Skeletal muscle tissue (tissue), 3 donors: ENCODE measurements at regions not wholly inside any gene's neighbourhood (a gene's known extent, or its start where the extent isn't known, plus 50 kb on each side); places are given as distances from the start of the nearest gene placed in this dataset.

Source experiments
- H3K27ac ChIP-seq: one replicate; pipeline ENCODE4 v1.7.0; 2013; ENCODE audit warnings: mild to moderate bottlenecking, low read depth, low read length, inconsistent platforms
- H3K27me3 ChIP-seq, 3 donors: one replicate each; pipeline ENCODE4 v1.7.0; 2013; ENCODE audit warnings: low read length in 3 of 3; ENCODE audit not compliant: control insufficient read depth in 3 of 3, insufficient read depth in 3 of 3
- H3K36me3 ChIP-seq, 3 donors: one replicate each; pipeline ENCODE4 v1.7.0; 2013; ENCODE audit warnings: low read length in 3 of 3; ENCODE audit not compliant: control insufficient read depth in 3 of 3, insufficient read depth in 3 of 3
- H3K4me1 ChIP-seq, 3 donors: one replicate each; pipeline ENCODE4 v1.7.0; 2013; ENCODE audit warnings: low read length in 3 of 3, mild to moderate bottlenecking in 3 of 3; ENCODE audit not compliant: control insufficient read depth in 3 of 3, insufficient read depth in 3 of 3
- H3K4me3 ChIP-seq, 3 donors: one replicate each; pipeline ENCODE4 v1.7.0; 2013; ENCODE audit warnings: low read length in 3 of 3
- H3K9ac ChIP-seq, 3 donors: one replicate each; pipeline ENCODE4 v1.7.0; 2013; ENCODE audit warnings: low read length in 3 of 3, mild to moderate bottlenecking in 3 of 3, moderate library complexity in 2 of 3, low read depth in 1 of 3
- H3K9me3 ChIP-seq, 3 donors: one replicate each; pipeline ENCODE4 v1.7.0; 2013; ENCODE audit warnings: low read length in 3 of 3; ENCODE audit not compliant: control insufficient read depth in 3 of 3
- donor health status: Osteomylitis.

DNA sequence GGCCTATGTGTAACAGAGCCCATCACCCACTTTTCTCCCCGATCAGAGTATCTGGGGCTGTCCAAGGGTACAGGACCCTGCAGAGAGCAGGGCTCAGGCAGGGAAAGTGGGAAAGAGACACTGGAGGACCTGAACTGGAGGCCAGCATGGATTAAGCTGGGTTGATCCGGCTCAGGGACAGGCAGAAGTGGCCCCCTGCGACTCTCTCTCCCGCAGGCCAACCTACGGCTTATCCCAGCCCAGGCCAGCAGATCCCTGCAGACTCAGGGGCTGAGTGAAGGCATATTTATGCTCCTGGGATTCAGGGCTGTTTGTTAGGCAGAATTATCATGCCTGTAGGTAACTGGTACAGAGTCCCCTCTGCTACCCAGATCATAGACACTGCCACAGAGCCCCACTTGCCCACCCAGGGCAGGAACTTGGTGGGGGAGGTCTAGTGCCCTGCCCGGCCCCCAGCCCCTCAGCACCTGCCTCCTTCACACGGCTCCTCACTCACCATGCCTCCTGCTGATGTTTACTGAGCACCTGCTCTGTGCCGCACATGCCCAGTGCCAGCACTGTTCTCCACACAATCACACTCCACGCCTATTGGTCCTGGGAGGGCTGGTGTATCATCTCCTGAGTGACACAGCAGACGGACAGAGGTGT, 87.3 kb downstream of the ADRA2C start:
- Histone ChIP-seq H3K9ac (no peak overlapping the region), H3K36me3 (no peaks in the 10 kb centered on the region), H3K9me3 (peaks cover 3 to 7% (median 5%) of the 10 kb centered on the region in 3 donors), H3K4me1 (no peaks in the 10 kb centered on the region), H3K4me3 (no peak overlapping the region), H3K27me3 (peaks cover 43 to 55% (median 47%) of the 10 kb centered on the region in 3 donors), H3K27ac (no peak overlapping the region)

DNA sequence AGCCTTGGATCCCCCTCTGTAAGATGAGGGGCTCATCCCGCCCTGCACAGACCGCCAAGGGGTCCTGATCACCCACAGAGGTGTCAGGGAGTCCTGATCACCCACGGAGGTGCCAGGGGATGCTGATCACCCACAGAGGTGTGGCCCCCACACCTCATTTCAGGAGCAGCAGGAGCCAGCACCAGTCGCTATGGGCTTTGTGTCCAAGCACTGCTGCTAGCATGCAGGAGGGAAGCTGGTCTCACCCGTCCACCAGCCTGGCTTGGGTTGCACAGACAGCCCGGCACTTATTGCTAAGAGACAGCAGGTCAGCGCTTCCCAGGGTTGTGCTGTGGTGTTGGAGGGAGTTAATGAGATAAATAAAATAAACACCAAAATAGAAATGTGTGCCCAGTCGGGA, 88.5 kb downstream of the ADRA2C start:
- peaks cover 55 to 64% (median 57%) of the 10 kb centered on the region in 3 donors for H3K27me3 ChIP-seq
- H3K4me3 ChIP-seq: no peak overlapping the region
- H3K36me3 ChIP-seq: no peaks in the 10 kb centered on the region
- H3K9ac ChIP-seq: no peak overlapping the region
- no peak overlapping the region for H3K27ac ChIP-seq
- H3K4me1 ChIP-seq: no peaks in the 10 kb centered on the region
- peaks cover 3 to 7% (median 3%) of the 10 kb centered on the region in 3 donors for H3K9me3 ChIP-seq

DNA sequence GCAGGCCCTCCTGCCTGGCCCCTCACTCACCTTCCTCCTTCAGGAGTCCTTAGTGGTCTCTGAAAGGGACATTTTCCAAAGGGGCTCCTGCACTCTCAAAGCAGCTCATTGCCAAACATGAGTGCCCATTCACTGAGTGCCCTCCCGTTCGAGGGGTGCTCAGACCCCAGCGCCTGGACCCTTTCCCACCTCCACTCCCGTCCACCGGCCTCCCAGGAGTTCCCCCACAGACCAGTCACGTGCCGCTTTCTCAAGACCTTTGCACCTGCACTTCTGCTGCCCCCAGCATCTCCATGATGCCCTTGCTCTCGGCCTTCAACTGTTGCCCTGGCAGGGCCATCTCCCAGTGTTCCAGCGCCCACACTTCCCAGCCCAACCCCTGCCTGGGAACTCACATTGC, 89.5 kb downstream of the ADRA2C start:
- H3K4me3 ChIP-seq: no peak overlapping the region
- H3K27ac ChIP-seq: no peak overlapping the region
- no peaks in the 10 kb centered on the region for H3K36me3 ChIP-seq
- no peaks in the 10 kb centered on the region for H3K9me3 ChIP-seq
- peaks cover 62 to 74% (median 65%) of the 10 kb centered on the region in 3 donors for H3K27me3 ChIP-seq
- H3K9ac ChIP-seq: no peak overlapping the region
- H3K4me1 ChIP-seq: no peaks in the 10 kb centered on the region

DNA sequence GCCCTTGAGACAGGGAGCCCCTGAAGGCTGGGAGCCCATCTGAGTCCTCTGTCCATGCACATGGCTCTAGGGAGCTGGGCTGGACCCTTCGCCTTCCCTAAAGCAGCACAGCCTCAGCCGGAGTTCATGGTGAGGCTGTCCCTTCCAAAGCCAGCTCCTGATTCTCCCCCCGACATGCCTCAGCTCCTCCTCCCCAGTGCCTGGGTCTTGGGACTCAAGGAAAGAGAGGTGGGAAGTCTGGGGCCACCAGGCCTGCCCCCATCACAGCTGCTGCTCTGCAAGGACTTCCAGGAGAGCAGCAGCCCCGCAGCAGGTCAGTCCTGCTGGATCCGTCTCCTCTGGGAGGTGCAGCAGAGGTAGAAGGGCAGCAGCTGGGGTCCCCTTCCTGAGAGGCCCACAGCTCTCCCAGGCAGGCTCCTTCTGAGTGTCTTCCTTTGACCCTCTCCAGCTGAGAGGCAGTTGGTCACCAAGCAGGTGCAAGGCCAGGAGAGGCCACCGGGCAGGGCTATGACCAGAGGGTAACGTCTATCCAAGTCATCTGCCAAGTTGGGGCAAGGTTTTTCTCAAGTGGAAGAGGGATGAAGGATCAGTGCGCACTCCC, 90.5 kb downstream of the ADRA2C start:
- Histone ChIP-seq H3K4me1 (no peaks in the 10 kb centered on the region), H3K36me3 (no peaks in the 10 kb centered on the region), H3K27me3 (peaks cover 69 to 77% (median 72%) of the 10 kb centered on the region in 3 donors), H3K4me3 (no peak overlapping the region), H3K9me3 (no peaks in the 10 kb centered on the region), H3K9ac (no peak overlapping the region), H3K27ac (no peak overlapping the region)

DNA sequence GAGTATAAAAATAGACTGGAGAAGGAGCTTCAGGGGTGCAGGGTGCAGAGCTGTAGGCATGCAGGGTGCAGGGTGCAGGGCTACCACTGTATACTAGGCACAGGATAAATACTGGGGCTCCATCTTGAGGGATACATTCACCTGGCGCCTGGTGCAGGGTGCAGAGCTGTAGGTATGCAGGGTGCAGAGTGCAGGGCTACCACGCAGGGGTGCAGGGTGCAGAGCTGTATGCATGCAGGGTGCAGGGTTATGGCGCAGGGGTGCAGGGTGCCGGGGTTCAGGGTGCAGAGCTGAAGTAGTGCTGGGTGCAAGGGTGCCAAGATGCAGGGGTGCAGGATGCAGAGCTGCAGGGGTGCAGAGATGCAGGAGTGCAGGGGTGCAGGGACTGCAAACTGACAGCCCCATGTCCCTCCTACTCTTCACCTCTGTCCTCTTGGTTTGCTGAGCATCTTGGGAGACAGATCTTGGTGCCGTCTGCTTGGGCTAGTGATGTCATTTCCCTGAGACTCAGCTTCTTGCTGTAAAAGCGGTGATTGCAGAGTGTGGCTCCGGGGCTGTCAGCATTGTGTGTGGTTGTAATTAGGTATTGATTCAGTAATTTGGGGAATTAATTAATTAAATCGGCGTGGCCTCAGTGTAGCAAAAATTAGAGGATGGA, 91.2 kb downstream of the ADRA2C start:
- H3K9me3 ChIP-seq: no peaks in the 10 kb centered on the region
- no peaks in the 10 kb centered on the region for H3K4me1 ChIP-seq
- peaks cover 72 to 81% (median 76%) of the 10 kb centered on the region in 3 donors for H3K27me3 ChIP-seq
- no peak overlapping the region for H3K4me3 ChIP-seq
- no peaks in the 10 kb centered on the region for H3K36me3 ChIP-seq
- no peak overlapping the region for H3K27ac ChIP-seq
- H3K9ac ChIP-seq: no peak overlapping the region

DNA sequence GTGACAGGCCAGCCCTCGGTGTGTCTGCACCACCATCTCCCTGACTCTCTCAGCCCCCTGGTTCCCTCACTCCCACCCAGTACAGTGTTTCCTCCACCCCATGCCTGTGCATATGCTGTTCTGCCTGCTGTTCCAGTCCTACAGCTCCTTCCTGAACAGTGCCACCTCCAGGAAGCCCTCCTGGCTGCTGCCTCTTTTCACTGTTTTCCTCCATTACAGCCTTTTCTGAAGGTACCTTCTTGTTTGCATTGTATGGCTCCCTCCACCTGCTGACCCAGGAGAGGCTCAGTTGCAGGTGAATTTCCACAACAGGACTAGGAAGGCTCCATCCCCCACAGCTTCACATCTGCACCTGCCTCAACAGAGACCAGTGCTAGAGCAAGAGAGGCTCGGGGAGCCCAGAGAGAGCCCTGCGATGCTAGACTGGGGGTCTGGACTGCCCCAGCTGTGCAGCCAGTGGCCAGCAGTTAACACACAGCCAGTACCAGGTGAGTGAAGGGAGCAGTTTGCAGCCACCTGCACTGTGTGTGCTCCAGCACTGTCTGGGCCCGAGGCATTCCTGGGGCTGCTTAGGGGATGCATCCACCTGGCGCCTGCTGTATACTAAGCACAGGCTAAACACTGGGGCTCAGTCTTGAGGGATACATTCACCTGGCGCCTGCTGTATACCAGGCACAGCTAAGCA, 92.0 kb downstream of the ADRA2C start:
- H3K36me3 ChIP-seq: no peaks in the 10 kb centered on the region
- H3K9ac ChIP-seq: no peak overlapping the region
- peaks cover 76 to 84% (median 81%) of the 10 kb centered on the region in 3 donors for H3K27me3 ChIP-seq
- H3K4me3 ChIP-seq: no peak overlapping the region
- no peaks in the 10 kb centered on the region for H3K9me3 ChIP-seq
- peaks cover 0 to under 1% (median 0%) of the 10 kb centered on the region in 3 donors for H3K4me1 ChIP-seq
- H3K27ac ChIP-seq: no peak overlapping the region

DNA sequence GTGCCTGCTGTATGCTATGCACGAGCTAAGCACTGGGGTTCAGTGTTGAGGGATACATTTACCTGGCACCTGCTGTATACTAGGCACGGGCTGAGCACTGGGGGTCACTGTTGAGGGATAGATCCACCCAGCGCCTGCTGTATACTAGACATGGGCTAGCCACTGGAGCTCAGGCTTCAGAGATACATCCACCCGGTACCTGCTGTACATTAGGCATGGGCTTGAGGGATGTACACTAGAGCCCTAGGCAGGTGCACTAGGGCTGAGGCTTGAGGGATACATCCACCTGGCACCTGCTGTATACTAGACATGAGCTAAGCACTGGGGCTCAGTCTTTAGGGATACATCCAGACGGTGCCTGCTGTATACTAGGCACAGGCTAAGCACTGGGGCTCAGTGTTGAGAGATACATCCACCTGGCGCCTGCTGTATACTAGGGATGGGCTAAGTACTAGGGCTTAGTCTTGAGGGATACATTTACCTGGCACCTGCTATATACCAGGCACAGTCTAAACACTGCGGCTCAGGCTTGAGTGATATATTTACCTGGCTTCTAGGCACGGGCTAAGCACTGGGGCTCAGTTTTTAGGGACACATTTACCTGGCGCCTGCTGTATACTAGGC, 92.7 kb downstream of the ADRA2C start:
- H3K4me3 ChIP-seq: no peak overlapping the region
- H3K9ac ChIP-seq: no peak overlapping the region
- H3K36me3 ChIP-seq: no peaks in the 10 kb centered on the region
- peaks cover 76 to 84% (median 80%) of the 10 kb centered on the region in 3 donors for H3K27me3 ChIP-seq
- peaks cover 0 to 3% (median 0%) of the 10 kb centered on the region in 3 donors for H3K4me1 ChIP-seq
- no peak overlapping the region for H3K27ac ChIP-seq
- no peaks in the 10 kb centered on the region for H3K9me3 ChIP-seq

DNA sequence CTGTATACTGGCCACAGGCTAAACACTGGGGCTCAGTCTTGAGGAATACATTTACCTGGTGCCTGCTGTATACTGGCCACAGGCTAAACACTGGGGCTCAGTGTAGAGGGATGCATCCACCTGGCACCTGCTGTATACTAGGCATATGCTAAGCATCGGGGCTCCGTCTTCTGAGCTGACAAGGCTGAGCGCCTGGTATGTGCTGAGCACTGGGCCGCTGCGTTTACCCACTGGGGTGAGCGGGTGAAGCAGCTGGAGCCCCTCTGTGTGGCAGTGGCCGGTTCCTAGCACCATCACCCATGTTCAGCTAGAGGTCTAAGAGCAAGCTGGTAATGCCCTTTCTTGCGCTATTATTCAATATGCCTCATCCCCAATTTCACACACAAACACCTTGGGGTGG, 93.4 kb downstream of the ADRA2C start:
- Histone ChIP-seq H3K36me3 (no peaks in the 10 kb centered on the region), H3K9ac (no peak overlapping the region), H3K4me1 (peaks cover 0 to 3% (median 0%) of the 10 kb centered on the region in 3 donors), H3K27ac (no peak overlapping the region), H3K4me3 (no peak overlapping the region), H3K9me3 (no peaks in the 10 kb centered on the region), H3K27me3 (peaks cover 77 to 84% (median 82%) of the 10 kb centered on the region in 3 donors)

DNA sequence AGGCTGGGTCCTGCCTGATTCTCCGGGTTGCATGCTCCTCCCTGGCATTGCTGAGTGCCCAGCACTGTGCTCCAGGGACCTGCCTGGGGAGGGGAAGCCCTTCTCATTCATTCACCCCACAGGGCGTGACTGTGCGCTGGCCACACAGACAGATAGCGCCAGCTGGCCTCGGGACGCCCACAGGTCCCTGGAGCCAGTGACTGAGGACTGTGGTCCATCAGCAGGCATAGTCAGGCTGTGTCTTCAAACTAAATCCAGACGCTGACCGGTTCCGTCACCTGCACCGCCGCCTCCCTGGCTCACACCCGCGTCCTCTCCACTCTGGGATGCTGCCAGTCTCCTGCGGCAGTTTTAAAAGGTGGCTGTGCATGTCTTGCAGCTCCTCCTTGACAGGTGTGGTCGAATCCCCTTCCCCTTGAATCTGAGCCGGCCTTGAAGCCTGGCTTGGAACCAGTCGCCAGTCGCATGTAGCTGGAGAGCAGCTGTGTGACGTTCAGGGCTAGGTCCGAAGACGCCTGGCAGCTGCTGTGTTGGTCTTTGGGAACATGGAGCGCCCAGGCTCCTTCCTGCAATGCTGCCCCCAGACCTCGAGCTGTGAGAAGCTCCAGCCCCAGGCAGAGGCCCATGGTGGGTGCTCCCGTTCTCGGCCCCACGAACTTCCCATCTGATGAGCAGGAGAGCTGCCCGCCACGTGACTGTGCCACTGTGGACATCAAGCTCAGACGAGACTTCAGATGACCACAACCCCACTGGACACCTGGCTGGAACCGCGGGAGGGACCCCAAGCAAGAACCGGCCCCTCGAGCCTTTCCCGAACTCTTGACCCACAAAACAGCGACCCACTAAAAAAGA, 94.1 kb downstream of the ADRA2C start:
- Histone ChIP-seq H3K4me1 (peaks cover 0 to 3% (median 0%) of the 10 kb centered on the region in 3 donors), H3K36me3 (no peaks in the 10 kb centered on the region), H3K4me3 (no peak overlapping the region), H3K9me3 (no peaks in the 10 kb centered on the region), H3K27ac (no peak overlapping the region), H3K27me3 (peaks cover 75 to 83% (median 81%) of the 10 kb centered on the region in 3 donors), H3K9ac (no peak overlapping the region)
